Tibial artery (tissue), 4 donors: ENCODE measurements at regions not wholly inside any gene's neighbourhood (a gene's known extent, or its start where the extent isn't known, plus 50 kb on each side); places are given as distances from the start of the nearest gene placed in this dataset.

ENCODE experiments used
- DNase-seq, 2 donors: peaks; one replicate each; pipeline ENCODE4 v3.0.0-alpha.2; 2019
- H3K27ac ChIP-seq, 2 donors: fragments of 200-600 bp; sonication (generic) in 1 of 2; 1 replicate in 1 of 2; 2 replicates in 1 of 2; pipeline ENCODE4 v1.5.1; 2018 to 2019; ENCODE audit warnings: mild to moderate bottlenecking in 1 of 2
- H3K27me3 ChIP-seq, 2 donors: fragments of 200-600 bp; sonication (generic) in 1 of 2; one replicate each; pipeline versions ENCODE4 v1.5.1 to v1.6.0; 2016 to 2019
- H3K36me3 ChIP-seq, 3 donors: fragments of 200-600 bp; sonication (generic) in 2 of 3; one replicate each; pipeline ENCODE4 v1.5.1; 2016 to 2019; ENCODE audit warnings: mild to moderate bottlenecking in 2 of 3
- H3K4me1 ChIP-seq, 4 donors: fragments of 200-600 bp; sonication (generic) in 2 of 4; 1 replicate in 3 of 4; 2 replicates in 1 of 4; pipeline ENCODE4 v1.5.1; 2016 to 2019
- H3K4me3 ChIP-seq, 2 donors: fragments of 200-600 bp; sonication (generic) in 1 of 2; 1 replicate in 1 of 2; 2 replicates in 1 of 2; pipeline ENCODE4 v1.5.1; 2018 to 2019; ENCODE audit warnings: mild to moderate bottlenecking in 2 of 2
- H3K9me3 ChIP-seq, 3 donors: fragments of 200-600 bp; sonication (generic) in 1 of 3; one replicate each; pipeline ENCODE4 v1.5.1; 2016 to 2019
- CTCF ChIP-seq, 2 experiments: fragments of 200-600 bp in 1 of 2; fragments of 450-650 bp in 1 of 2; IDR thresholded peaks; one replicate each; pipeline ENCODE4 v1.5.1; 2017 to 2019; ENCODE audit warnings: antibody characterized with exemption in 2 of 2, mild to moderate bottlenecking in 1 of 2, moderate library complexity in 1 of 2
- intact Hi-C: fragments of 100-400 bp; cut with DNase I; formaldehyde crosslinking; loops from one replicate; pipeline ENCODE4 v1.15.0; 2023; ENCODE audit warnings: low total_unique reads

GRCh38 chr4:187069398-187069797, 345.7 kb upstream of the FAT1 start:
- TF ChIP-seq CTCF (IDR thresholded peaks at IDR 0.05): no peak
- intact Hi-C loops: no loop called here
- Histone ChIP-seq H3K4me3 (no peak overlapping the region), H3K36me3 (no peaks in the 10 kb centered on the region), H3K9me3 (no peaks in the 10 kb centered on the region), H3K4me1 (peaks cover 0 to 12% (median 0%) of the 10 kb centered on the region in 4 donors), H3K27ac (no peak overlapping the region), H3K27me3 (no peaks in the 10 kb centered on the region)
- no peak for DNase-seq

- Histone ChIP-seq H3K4me3 (no peak overlapping the region), H3K36me3 (no peaks in the 10 kb centered on the region), H3K27ac (no peak overlapping the region), H3K4me1 (peaks cover 0 to 9% (median 0%) of the 10 kb centered on the region in 4 donors), H3K27me3 (no peaks in the 10 kb centered on the region), H3K9me3 (no peaks in the 10 kb centered on the region)
- intact Hi-C loops: no loop called here
- DNase-seq: no peak
- TF ChIP-seq CTCF (IDR thresholded peaks at IDR 0.05): no peak
These were observed 346.5 kb upstream of the FAT1 start for GRCh38 chr4:187070158-187070557.

GRCh38 chr4:187070740-187071139, 347.1 kb upstream of the FAT1 start:
- TF ChIP-seq CTCF (IDR thresholded peaks at IDR 0.05): no peak
- peaks cover 0 to 5% (median 0%) of the 10 kb centered on the region in 4 donors for H3K4me1 ChIP-seq
- H3K27ac ChIP-seq: no peak overlapping the region
- no peak for DNase-seq
- no peaks in the 10 kb centered on the region for H3K9me3 ChIP-seq
- H3K4me3 ChIP-seq: no peak overlapping the region
- H3K27me3 ChIP-seq: no peaks in the 10 kb centered on the region
- intact Hi-C loops: no loop called here
- no peaks in the 10 kb centered on the region for H3K36me3 ChIP-seq

- no peaks in the 10 kb centered on the region for H3K27me3 ChIP-seq
- no peaks in the 10 kb centered on the region for H3K36me3 ChIP-seq
- TF ChIP-seq CTCF (IDR thresholded peaks at IDR 0.05): no peak
- peaks cover 0 to 8% (median 0%) of the 10 kb centered on the region in 4 donors for H3K4me1 ChIP-seq
- no peak overlapping the region for H3K27ac ChIP-seq
- intact Hi-C loops: no loop called here
- DNase-seq: no peak
- no peak overlapping the region for H3K4me3 ChIP-seq
- no peaks in the 10 kb centered on the region for H3K9me3 ChIP-seq
These were observed 348.4 kb upstream of the FAT1 start for GRCh38 chr4:187071946-187072600.

GRCh38 chr4:187073820-187074219, 350.2 kb upstream of the FAT1 start:
- Histone ChIP-seq H3K4me1 (peaks cover 0 to 8% (median 0%) of the 10 kb centered on the region in 4 donors), H3K9me3 (no peaks in the 10 kb centered on the region), H3K27ac (no peak overlapping the region), H3K4me3 (no peak overlapping the region), H3K27me3 (no peaks in the 10 kb centered on the region), H3K36me3 (no peaks in the 10 kb centered on the region)
- no peak for DNase-seq
- no peak for TF ChIP-seq CTCF (IDR thresholded peaks at IDR 0.05)
- intact Hi-C loops: no loop called here

GRCh38 chr4:187075514-187075913, 351.9 kb upstream of the FAT1 start:
- H3K27ac ChIP-seq: no peak overlapping the region
- H3K4me1 ChIP-seq: peaks cover 0 to 3% (median 0%) of the 10 kb centered on the region in 4 donors
- H3K27me3 ChIP-seq: no peaks in the 10 kb centered on the region
- DNase-seq: no peak
- intact Hi-C loops: no loop called here
- no peaks in the 10 kb centered on the region for H3K36me3 ChIP-seq
- no peak overlapping the region for H3K4me3 ChIP-seq
- no peak for TF ChIP-seq CTCF (IDR thresholded peaks at IDR 0.05)
- no peaks in the 10 kb centered on the region for H3K9me3 ChIP-seq
